Stimulated activated CD8-positive, alpha-beta memory T cell treated with anti-CD3 and anti-CD28 coated beads, Interleukin-15, amount 100 ng/mL, for 1 hour (primary cell): ENCODE measurements at regions not wholly inside any gene's neighbourhood (a gene's known extent, or its start where the extent isn't known, plus 50 kb on each side); places are given as distances from the start of the nearest gene placed in this dataset.

Experiments
- DNase-seq: peaks from one replicate; pipeline ENCODE4 v3.0.0-alpha.2; 2020; ENCODE audit warnings: low read depth

DNA sequence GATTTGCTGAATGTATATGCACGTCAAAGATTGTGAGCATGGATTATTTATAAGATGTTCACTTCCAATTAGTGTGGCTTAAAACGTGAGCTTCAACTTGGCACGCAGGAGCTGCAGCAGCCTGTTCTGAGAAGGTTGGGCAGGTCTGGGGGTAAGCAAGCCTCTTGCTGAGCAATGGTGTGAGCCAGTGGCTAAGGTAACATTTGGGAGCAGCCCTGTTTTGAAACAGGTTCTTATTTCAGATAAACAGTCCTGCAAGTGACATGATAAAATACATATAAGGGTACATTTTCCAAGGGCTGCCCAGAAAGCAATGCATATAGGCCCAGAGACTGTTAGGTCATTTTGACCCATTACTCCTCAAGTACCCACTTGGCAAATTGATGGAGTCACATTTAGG, 415.3 kb downstream of the ZNF521 start:
- no peak for DNase-seq

GRCh38 chr18:24937639-24938275, 414.2 kb downstream of the ZNF521 start:
- no peak for DNase-seq

GRCh38 chr18:24940416-24940815, 411.6 kb downstream of the ZNF521 start:
- DNase-seq: no peak

DNA sequence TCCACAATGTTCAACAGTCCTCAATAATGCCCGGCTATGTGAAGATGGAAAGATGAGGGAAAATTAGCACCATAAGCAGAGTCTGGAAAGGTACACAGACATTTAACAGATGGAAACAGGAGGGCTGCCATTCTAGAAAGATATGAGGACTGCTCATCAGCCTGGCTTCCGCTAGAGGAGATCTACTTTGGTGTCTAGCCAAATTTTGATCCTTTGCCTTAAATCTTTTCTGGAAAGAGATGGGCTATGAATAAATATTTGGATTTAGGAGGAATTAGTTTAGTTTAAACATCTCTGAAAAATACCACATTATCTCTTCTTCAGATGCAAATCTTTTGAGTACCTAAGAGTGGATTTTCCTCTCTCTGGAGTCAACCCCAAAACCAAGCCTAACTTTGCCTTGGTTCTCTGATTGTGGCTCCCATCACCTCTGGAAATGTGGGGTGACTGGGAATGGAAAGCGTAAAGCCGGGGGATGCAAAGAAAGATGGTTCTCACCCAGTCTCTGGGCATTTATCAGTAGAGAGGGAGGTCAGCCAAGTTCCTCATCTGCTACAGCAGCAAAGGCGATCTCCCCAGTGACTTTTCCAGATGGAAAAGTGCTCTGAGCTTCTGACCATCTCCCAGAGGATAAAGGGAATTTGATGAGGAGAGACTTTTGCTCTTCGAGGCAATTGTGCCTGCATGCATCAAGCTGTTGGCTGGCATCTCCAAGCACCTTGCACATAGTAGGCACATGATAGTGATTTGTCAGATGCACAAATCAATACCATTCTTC, 410.6 kb downstream of the ZNF521 start:
- DNase-seq: no peak

DNA sequence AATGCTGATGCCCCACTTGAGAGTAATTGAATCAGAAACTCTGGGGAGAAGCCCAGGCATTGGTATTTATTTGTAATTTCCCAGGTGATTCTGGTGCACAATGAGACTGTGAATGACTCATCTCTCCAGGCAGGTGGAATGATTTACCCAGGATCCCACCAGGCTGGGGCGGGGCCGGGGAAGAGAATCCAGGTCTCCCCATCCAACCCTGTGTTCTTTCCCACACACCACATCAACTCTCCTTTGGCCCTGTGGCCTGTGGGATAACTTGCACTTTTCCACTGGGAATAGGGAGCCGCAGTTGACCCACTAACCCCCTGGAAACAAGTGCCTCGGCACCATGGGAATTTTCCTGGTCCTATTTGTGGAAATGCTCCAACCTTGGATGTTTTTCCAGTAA, 409.8 kb downstream of the ZNF521 start:
- no peak for DNase-seq

DNA sequence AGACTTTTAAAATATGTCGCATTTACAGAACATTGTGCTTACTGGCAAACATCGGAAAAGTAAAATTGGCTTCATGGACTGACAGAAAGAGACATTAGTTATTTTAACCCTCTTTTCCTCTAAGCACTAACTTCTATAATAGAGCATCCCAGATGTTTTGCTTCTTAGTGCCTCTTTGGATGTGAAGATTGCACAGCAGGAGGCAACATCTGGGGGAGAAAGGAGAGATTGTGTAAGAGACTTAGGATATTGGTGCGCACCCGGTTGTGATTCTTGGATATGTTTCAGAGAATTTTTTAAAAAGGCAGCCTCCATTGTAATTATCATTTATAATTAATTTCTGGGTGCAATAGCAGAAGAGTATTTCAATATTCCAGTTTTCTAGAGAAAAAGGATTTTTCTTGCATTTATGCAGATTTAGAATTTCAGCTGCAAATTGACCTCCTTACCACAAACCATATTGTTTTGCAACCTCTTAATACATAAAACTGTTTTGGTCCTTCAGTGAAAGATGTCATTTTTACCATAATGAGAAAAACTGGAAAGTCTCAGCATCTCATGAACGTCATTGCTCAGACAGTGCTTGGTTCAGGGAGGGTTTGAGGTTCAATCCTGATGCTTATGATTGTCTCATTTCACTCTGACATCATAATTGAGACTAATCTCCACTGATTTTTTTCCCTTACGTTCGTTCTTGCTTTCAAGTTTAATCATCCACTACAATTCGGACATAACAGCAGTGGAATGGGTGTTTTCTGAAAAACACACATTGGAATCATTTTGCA, 404.3 kb downstream of the ZNF521 start:
- DNase-seq: no peak

GRCh38 chr18:24949908-24950307, 402.1 kb downstream of the ZNF521 start:
- no peak for DNase-seq

GRCh38 chr18:24954341-24954740, 397.6 kb downstream of the ZNF521 start:
- DNase-seq: no peak

DNA sequence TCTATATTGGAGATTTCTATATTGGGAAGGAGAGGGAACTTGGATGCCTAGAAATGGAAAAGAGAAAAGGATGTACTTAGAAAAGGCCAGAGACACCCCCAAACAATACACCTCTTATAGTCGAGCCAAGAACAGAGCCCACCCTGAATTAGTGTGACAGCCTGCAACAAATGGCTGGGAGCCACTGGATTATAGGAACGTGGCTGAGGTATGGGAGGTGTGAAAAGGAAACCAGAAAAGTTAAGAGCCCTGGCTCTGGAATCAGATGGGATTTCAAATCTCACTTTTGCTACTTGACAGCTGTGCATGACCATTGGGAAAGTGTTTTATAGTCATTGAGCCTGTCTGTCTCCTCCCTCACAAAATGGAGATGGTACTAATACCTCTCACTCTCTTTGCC, 394.0 kb downstream of the ZNF521 start:
- no peak for DNase-seq

- no peak for DNase-seq
Observed at GRCh38 chr18:24959051-24959476, 392.9 kb downstream of the ZNF521 start.

GRCh38 chr18:24964216-24964615, 387.8 kb downstream of the ZNF521 start:
- DNase-seq: no peak

GRCh38 chr18:24968238-24968775, 383.7 kb downstream of the ZNF521 start:
- DNase-seq: no peak

DNA sequence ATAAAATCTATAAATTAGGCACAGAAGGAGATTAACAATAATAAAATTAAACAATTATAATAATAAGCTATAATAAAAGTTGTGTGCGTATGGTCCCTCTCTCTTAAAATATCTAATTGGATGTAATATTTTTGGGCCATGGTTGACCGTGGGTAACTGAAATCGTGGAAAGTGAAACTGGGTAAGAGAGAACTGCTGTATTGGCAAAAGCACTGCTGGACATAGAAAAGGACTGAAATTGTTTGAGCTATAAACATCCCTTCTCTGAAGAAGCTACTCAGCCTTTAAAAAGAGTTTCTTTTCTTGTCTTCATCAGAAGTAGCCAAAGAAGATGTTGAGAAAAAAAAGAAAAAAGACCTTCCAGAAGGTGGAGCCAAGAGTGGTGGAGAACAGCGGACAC, 379.4 kb downstream of the ZNF521 start:
- no peak for DNase-seq

GRCh38 chr18:24974431-24974830, 377.5 kb downstream of the ZNF521 start:
- DNase-seq: no peak

DNA sequence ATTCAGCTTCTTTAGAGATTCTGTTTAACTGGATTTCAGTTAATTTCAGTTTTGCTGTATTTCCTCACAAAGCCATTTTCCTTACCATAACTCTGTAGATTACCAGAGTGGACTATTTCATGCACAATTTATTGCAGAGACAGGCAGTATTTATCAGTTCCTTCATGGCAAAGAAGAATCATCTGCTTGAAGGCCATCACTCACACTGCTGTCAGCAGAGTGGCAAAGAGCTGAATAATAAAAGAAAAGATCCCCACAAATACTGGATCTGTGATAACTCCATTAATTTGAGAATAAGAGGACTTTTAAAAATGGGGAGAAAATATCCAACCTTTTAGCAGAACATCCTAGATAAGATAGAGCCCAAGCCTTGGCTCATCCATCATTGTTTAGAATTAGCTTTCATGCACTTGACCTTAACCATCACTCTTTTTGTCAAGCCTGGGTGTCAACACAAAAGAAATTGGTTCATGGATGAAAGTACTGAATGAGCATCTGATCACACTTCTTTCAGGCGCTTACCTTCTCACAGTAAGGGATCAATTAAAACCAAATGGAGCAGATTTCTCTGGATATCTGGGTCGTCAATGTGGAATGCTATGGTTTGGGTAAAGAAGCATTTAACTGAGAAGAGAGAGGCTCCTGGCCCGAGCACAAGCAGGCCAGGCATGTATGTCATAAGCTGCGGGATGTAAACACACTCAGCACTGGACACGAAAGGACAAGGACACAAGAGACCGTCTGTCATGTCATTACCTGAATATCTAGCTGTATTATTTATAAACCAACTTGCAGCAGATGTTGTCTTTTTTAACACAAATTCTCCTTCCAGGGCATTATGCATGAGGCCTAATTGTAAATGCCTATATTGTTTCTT, 376.2 kb downstream of the ZNF521 start:
- DNase-seq: no peak

GRCh38 chr18:24976502-24976901, 375.5 kb downstream of the ZNF521 start:
- no peak for DNase-seq

DNA sequence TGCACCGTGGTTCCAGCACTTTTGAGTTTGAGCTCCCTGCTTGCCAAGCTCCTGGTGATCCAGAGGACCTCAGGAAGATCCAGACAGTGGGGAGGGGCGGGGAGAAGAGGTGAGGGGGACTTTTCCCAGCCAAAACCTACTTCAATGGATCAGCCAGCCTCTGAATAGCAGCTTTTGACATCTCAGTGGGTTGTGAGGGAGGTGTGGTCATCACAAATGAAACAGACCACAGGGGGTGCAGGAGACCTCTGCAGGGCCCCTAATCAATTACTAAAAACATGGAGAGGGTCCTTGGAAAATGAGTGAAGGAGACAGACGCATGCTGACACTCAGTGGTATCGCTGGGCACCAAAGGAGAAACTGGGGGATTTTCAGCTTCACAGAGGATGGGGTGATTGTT, 372.7 kb downstream of the ZNF521 start:
- DNase-seq: no peak

DNA sequence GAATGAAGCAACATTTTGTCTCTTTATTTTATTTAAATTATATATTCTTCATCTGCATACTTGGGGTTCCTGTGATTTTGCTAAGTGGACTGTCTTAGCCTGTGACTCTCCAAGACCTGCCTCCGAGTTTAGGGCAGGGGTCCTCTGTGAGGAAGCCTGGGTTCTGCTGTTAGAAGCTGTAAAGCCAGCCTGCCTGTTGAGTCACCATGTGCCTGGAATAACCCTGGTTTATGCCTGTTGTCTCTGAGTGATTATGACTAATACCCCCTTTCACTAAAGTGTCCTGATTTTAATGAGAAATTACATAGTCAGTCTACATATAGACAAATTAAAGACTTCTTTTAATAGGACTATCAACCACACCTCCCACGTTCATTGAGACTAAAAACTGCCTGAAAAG, 369.1 kb downstream of the ZNF521 start:
- DNase-seq: no peak

GRCh38 chr18:24983566-24984139, 368.3 kb downstream of the ZNF521 start:
- no peak for DNase-seq

GRCh38 chr18:24985586-24985985, 366.4 kb downstream of the ZNF521 start:
- DNase-seq: no peak

DNA sequence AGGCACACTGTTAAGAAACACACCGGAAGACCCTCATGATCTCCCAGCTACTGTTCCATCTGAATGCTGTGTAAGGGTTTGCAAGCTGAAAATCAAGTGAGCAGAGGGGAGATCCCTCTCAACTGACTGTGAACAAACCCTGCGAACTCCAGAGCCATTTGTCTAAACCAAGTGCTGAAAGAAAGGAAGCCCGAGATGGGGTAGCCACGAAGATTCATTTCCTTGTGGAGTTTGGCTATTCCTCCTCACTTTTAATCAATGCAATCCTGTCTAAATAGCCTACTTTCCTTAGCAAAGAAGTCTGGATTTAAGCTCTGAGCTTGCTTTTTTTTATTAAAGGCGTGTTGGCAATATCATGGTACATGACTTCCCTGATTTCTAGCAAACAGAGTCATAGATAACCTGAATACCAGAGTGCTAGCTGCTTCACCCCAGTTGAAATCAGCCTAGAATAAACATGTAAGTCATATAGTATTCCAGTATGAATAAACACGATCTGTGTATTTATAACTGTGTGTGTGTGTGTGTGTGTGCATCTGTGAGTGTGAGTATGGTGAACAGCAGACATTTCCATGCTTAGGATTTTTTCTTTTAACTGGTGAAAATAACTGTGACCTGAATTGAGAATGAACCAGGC, 365.2 kb downstream of the ZNF521 start:
- no peak for DNase-seq
